ENCODE measurements at regions not wholly inside any gene's neighbourhood (a gene's known extent, or its start where the extent isn't known, plus 50 kb on each side); places are given as distances from the start of the nearest gene placed in this dataset.
A peak's percentile ranks its signal among the peaks of the same experiment; 100 is the strongest.

- H3K36me3 ChIP-seq (ENCODE audit: control insufficient read depth, insufficient read depth, low read length) = no peaks in the 10 kb centered on the region
- no peak overlapping the region for H3K27ac ChIP-seq (ENCODE audit: insufficient read depth, low read length)
- H3K79me2 ChIP-seq (ENCODE audit: control insufficient read depth, insufficient read depth, low read length) = no peaks in the 10 kb centered on the region
- no peak for DNase-seq (ENCODE audit: low read depth in 2 of 2)
- H3K9ac ChIP-seq (ENCODE audit: insufficient read depth, low read length) = no peak overlapping the region
- H3K4me3 ChIP-seq (replicated peaks in 1 of 4; ENCODE audit: control extremely low read depth in 1 of 4, insufficient read depth in 1 of 4, low read depth in 3 of 4, low read length in 4 of 4) = no peak overlapping the region
- H3K4me1 ChIP-seq (ENCODE audit: control insufficient read depth, extremely low read depth, insufficient read depth, low read length) = no peaks in the 10 kb centered on the region
- H4K20me1 ChIP-seq (ENCODE audit: control insufficient read depth, extremely low read depth, insufficient read depth, low read length) = no peaks in the 10 kb centered on the region
- no peak overlapping the region for H2AFZ ChIP-seq (ENCODE audit: low read length)
- H3K27me3 ChIP-seq (ENCODE audit: control insufficient read depth, insufficient read depth, low read length) = no peaks in the 10 kb centered on the region
- H3K9me3 ChIP-seq (ENCODE audit: control insufficient read depth, insufficient read depth, low read depth, low read length) = no peaks in the 10 kb centered on the region
- H3K4me2 ChIP-seq (ENCODE audit: extremely low read depth, insufficient read depth, low read length) = no peak overlapping the region
- TF ChIP-seq, protein P1, sequence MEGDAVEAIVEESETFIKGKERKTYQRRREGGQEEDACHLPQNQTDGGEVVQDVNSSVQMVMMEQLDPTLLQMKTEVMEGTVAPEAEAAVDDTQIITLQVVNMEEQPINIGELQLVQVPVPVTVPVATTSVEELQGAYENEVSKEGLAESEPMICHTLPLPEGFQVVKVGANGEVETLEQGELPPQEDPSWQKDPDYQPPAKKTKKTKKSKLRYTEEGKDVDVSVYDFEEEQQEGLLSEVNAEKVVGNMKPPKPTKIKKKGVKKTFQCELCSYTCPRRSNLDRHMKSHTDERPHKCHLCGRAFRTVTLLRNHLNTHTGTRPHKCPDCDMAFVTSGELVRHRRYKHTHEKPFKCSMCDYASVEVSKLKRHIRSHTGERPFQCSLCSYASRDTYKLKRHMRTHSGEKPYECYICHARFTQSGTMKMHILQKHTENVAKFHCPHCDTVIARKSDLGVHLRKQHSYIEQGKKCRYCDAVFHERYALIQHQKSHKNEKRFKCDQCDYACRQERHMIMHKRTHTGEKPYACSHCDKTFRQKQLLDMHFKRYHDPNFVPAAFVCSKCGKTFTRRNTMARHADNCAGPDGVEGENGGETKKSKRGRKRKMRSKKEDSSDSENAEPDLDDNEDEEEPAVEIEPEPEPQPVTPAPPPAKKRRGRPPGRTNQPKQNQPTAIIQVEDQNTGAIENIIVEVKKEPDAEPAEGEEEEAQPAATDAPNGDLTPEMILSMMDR (conservative IDR thresholded peaks at IDR 0.05 in 1 of 2, IDR thresholded peaks at IDR 0.05 in 1 of 2; ENCODE audit: low read depth in 1 of 2, low read length in 2 of 2) = no peak
- no peak for TF ChIP-seq EZH2 (IDR thresholded peaks at IDR 0.05; ENCODE audit: low read length, missing control alignments)
Measured at GRCh38 chr11:116422556-116422955, 350.2 kb downstream of the BUD13 start.

DNA sequence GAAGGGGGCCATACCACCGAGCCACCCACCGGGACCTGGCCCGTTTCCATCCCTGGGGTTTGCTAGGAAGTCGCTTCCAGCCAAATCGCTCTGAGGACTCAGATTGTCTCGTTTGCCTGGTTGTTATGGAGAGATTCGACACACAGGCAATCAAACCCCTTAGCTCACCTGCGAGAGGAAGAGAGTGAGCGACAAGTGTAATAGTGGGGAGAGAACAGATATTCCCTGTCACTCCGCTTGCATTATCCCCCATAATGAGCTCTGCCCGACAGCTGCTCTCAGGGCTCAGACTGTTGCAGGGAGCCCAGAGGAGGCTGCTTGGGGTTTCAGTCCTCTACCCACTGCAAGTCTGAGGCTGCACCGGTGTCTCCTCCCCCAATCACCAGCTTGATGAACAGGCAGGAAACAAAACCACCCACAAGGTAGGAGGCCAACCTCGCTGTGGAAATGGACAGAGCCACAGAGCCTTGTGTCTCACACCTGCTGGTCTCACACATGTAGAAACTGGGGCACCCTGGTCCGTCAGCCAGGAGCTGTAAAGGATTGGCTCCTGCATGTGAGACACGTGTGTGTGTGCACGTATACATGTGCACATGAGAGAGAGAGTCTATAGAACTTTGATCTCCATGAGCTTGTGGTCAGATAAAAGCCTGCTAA lies 351.1 kb downstream of the BUD13 start:
- Histone ChIP-seq H3K36me3 (ENCODE audit: control insufficient read depth, insufficient read depth, low read length) (no peaks in the 10 kb centered on the region), H3K9me3 (ENCODE audit: control insufficient read depth, insufficient read depth, low read depth, low read length) (no peaks in the 10 kb centered on the region), H4K20me1 (ENCODE audit: control insufficient read depth, extremely low read depth, insufficient read depth, low read length) (no peaks in the 10 kb centered on the region), H3K27me3 (ENCODE audit: control insufficient read depth, insufficient read depth, low read length) (no peaks in the 10 kb centered on the region), H3K4me1 (ENCODE audit: control insufficient read depth, extremely low read depth, insufficient read depth, low read length) (no peaks in the 10 kb centered on the region), H3K79me2 (ENCODE audit: control insufficient read depth, insufficient read depth, low read length) (no peaks in the 10 kb centered on the region), H3K4me3 (replicated peaks in 1 of 4; ENCODE audit: control extremely low read depth in 1 of 4, insufficient read depth in 1 of 4, low read depth in 3 of 4, low read length in 4 of 4) (no peak overlapping the region), H3K27ac (ENCODE audit: insufficient read depth, low read length) (no peak overlapping the region), H2AFZ (ENCODE audit: low read length) (no peak overlapping the region), H3K4me2 (ENCODE audit: extremely low read depth, insufficient read depth, low read length) (no peak overlapping the region), H3K9ac (ENCODE audit: insufficient read depth, low read length) (no peak overlapping the region)
- TF ChIP-seq EZH2 (IDR thresholded peaks at IDR 0.05; ENCODE audit: low read length, missing control alignments) = no peak
- TF ChIP-seq, protein P1 (conservative IDR thresholded peaks at IDR 0.05 in 1 of 2, IDR thresholded peaks at IDR 0.05 in 1 of 2; ENCODE audit: low read depth in 1 of 2, low read length in 2 of 2) = no peak
- no peak for DNase-seq (ENCODE audit: low read depth in 2 of 2)

DNA sequence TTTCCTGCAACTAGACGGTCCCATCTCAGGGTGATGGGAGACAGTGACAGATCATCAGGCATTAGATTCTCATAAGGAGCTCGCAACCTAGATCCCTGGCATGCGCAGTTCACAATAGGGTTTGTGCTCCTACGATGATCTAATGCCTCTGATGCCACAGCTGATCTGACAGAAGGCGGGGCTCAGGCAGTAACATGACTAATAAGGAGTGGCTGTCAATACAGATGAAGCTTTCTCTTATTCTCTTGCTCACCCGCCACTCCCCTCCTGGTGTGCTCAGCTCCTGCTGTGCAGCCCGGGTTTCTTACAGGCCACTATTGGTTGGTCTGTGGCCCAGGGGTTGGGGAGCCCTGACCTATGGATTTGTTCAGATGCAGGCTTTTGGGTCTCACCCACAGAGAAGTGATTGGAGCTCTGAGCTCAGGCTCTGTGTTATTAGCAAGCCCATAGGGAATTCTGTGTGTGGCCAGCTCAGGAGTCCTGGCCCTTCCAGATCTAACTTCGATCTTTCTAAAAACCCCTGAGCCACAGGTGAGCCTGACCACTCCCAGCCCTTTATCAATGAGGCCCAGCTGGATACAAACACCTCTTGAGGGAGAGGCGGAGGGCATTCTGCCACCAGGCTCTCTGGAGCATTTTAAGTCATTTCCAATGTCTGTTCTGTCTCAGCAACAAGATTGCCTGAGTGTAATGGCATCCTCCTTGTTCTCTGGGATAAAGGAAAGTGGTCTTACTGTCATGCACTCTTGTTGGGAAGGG lies 351.8 kb downstream of the BUD13 start:
- Histone ChIP-seq H4K20me1 (ENCODE audit: control insufficient read depth, extremely low read depth, insufficient read depth, low read length) (no peaks in the 10 kb centered on the region), H3K36me3 (ENCODE audit: control insufficient read depth, insufficient read depth, low read length) (no peaks in the 10 kb centered on the region), H3K4me3 (replicated peaks in 1 of 4; ENCODE audit: control extremely low read depth in 1 of 4, insufficient read depth in 1 of 4, low read depth in 3 of 4, low read length in 4 of 4) (no peak overlapping the region), H3K4me2 (ENCODE audit: extremely low read depth, insufficient read depth, low read length) (no peak overlapping the region), H3K27me3 (ENCODE audit: control insufficient read depth, insufficient read depth, low read length) (no peaks in the 10 kb centered on the region), H3K79me2 (ENCODE audit: control insufficient read depth, insufficient read depth, low read length) (no peaks in the 10 kb centered on the region), H3K4me1 (ENCODE audit: control insufficient read depth, extremely low read depth, insufficient read depth, low read length) (no peaks in the 10 kb centered on the region), H3K27ac (ENCODE audit: insufficient read depth, low read length) (no peak overlapping the region), H3K9ac (ENCODE audit: insufficient read depth, low read length) (no peak overlapping the region), H2AFZ (ENCODE audit: low read length) (no peak overlapping the region), H3K9me3 (ENCODE audit: control insufficient read depth, insufficient read depth, low read depth, low read length) (no peaks in the 10 kb centered on the region)
- peak in 1 of 2 donors; percentile 60 for DNase-seq (ENCODE audit: low read depth in 2 of 2)
- TF ChIP-seq, protein P1 (conservative IDR thresholded peaks at IDR 0.05 in 1 of 2, IDR thresholded peaks at IDR 0.05 in 1 of 2; ENCODE audit: low read depth in 1 of 2, low read length in 2 of 2) = no peak
- no peak for TF ChIP-seq EZH2 (IDR thresholded peaks at IDR 0.05; ENCODE audit: low read length, missing control alignments)
